ENCODE measurements at regions not wholly inside any gene's neighbourhood (a gene's known extent, or its start where the extent isn't known, plus 50 kb on each side); places are given as distances from the start of the nearest gene placed in this dataset.

GRCh38 chr9:102534031-102534430 is 461.1 kb upstream of the CYLC2 start:
- H3K9me3 ChIP-seq (ENCODE audit: control insufficient read depth, insufficient read depth, low read length) = peaks cover 7% of the 10 kb centered on the region; the same call in 1 of the 2 replicates
- ChIA-PET CTCF (no interaction called here), POLR2A (no interaction called here)

GRCh38 chr9:102521097-102521755 is 473.9 kb upstream of the CYLC2 start:
- peaks cover 3% of the 10 kb centered on the region; the same call in 1 of the 2 replicates for H3K9me3 ChIP-seq (ENCODE audit: control insufficient read depth, insufficient read depth, low read length)
- no peak overlapping the region for H3K27ac ChIP-seq (ENCODE audit: low read depth, low read length)
- TF ChIP-seq CTCF (IDR thresholded peaks at IDR 0.05; ENCODE audit: low read depth, low read length) = no peak
- H3K4me3 ChIP-seq (ENCODE audit: low read depth, low read length) = no peak overlapping the region
- no peaks in the 10 kb centered on the region for H3K27me3 ChIP-seq (ENCODE audit: control insufficient read depth, insufficient read depth, low read length)
- CTCF ChIA-PET = no interaction called here
- POLR2A ChIA-PET = no interaction called here
- DNase-seq (ENCODE audit: low read depth, low spot score) = no peak

More at GRCh38 chr9:102534031-102534430, 461.1 kb upstream of the CYLC2 start:
- no peak for DNase-seq (ENCODE audit: low read depth, low spot score)
- H3K4me3 ChIP-seq (ENCODE audit: low read depth, low read length) = no peak overlapping the region
- H3K27me3 ChIP-seq (ENCODE audit: control insufficient read depth, insufficient read depth, low read length) = no peaks in the 10 kb centered on the region
- no peak for TF ChIP-seq CTCF (IDR thresholded peaks at IDR 0.05; ENCODE audit: low read depth, low read length)
- H3K27ac ChIP-seq (ENCODE audit: low read depth, low read length) = no peak overlapping the region

- peaks cover 3% of the 10 kb centered on the region; the same call in 1 of the 2 replicates for H3K9me3 ChIP-seq (ENCODE audit: control insufficient read depth, insufficient read depth, low read length)
- no peak overlapping the region for H3K4me3 ChIP-seq (ENCODE audit: low read depth, low read length)
- POLR2A ChIA-PET = no interaction called here
- no peaks in the 10 kb centered on the region for H3K27me3 ChIP-seq (ENCODE audit: control insufficient read depth, insufficient read depth, low read length)
- no peak for DNase-seq (ENCODE audit: low read depth, low spot score)
- TF ChIP-seq CTCF (IDR thresholded peaks at IDR 0.05; ENCODE audit: low read depth, low read length) = no peak
- CTCF ChIA-PET = no interaction called here
- H3K27ac ChIP-seq (ENCODE audit: low read depth, low read length) = no peak overlapping the region
Observed at GRCh38 chr9:102519423-102519822, 475.7 kb upstream of the CYLC2 start.

GRCh38 chr9:102518324-102518723 is 476.8 kb upstream of the CYLC2 start:
- TF ChIP-seq CTCF (IDR thresholded peaks at IDR 0.05; ENCODE audit: low read depth, low read length) = no peak

GRCh38 chr9:102514541-102514940 is 480.6 kb upstream of the CYLC2 start:
- peaks cover 3% of the 10 kb centered on the region; the same call in 1 of the 2 replicates for H3K9me3 ChIP-seq (ENCODE audit: control insufficient read depth, insufficient read depth, low read length)
- no peak for TF ChIP-seq CTCF (IDR thresholded peaks at IDR 0.05; ENCODE audit: low read depth, low read length)
- H3K27ac ChIP-seq (ENCODE audit: low read depth, low read length) = no peak overlapping the region
- CTCF ChIA-PET = no interaction called here
- POLR2A ChIA-PET = no interaction called here
- H3K4me3 ChIP-seq (ENCODE audit: low read depth, low read length) = no peak overlapping the region
- no peaks in the 10 kb centered on the region for H3K27me3 ChIP-seq (ENCODE audit: control insufficient read depth, insufficient read depth, low read length)
- no peak for DNase-seq (ENCODE audit: low read depth, low spot score)

More at GRCh38 chr9:102518324-102518723, 476.8 kb upstream of the CYLC2 start:
- no peaks in the 10 kb centered on the region for H3K27me3 ChIP-seq (ENCODE audit: control insufficient read depth, insufficient read depth, low read length)
- no peak overlapping the region for H3K27ac ChIP-seq (ENCODE audit: low read depth, low read length)
- ChIA-PET CTCF (no interaction called here), POLR2A (no interaction called here)
- no peak overlapping the region for H3K4me3 ChIP-seq (ENCODE audit: low read depth, low read length)
- DNase-seq (ENCODE audit: low read depth, low spot score) = no peak
- H3K9me3 ChIP-seq (ENCODE audit: control insufficient read depth, insufficient read depth, low read length) = peaks cover 3% of the 10 kb centered on the region; the same call in 1 of the 2 replicates

Measured in AG04450 (cell line).